Cardiac muscle cell (in vitro differentiated cells and primary cell): ENCODE measurements at regions not wholly inside any gene's neighbourhood (a gene's known extent, or its start where the extent isn't known, plus 50 kb on each side); places are given as distances from the start of the nearest gene placed in this dataset.

Experiments used
- DNase-seq, 2 donors: peaks; one replicate each; pipeline versions ENCODE4 v3.0.0 to v3.0.0-alpha.2; 2010 to 2017; ENCODE audit warnings: low read depth in 1 of 2, low spot score in 1 of 2
- H3K27ac ChIP-seq: fragments of 200-600 bp; sonication (generic); 2 replicates; pipeline ENCODE4 v1.5.1; 2016
- H3K27me3 ChIP-seq: fragments of 200-600 bp; sonication (generic); 2 replicates; pipeline ENCODE4 v1.6.0; 2016; ENCODE audit warnings: control low read depth
- H3K36me3 ChIP-seq: fragments of 200-600 bp; sonication (generic); 2 replicates; pipeline ENCODE4 v1.5.1; 2016; ENCODE audit warnings: control low read depth
- H3K4me1 ChIP-seq: fragments of 200-600 bp; sonication (generic); 2 replicates; pipeline ENCODE4 v1.8.1; 2017; ENCODE audit warnings: low read depth, mild to moderate bottlenecking, mixed run types
- H3K4me3 ChIP-seq: fragments of 200-600 bp; sonication (generic); 2 replicates; pipeline ENCODE4 v1.5.1; 2016; ENCODE audit warnings: mild to moderate bottlenecking
- H3K9me3 ChIP-seq: fragments of 200-600 bp; sonication (generic); 2 replicates; pipeline ENCODE4 v1.5.1; 2017; ENCODE audit warnings: low read depth, mild to moderate bottlenecking, control low read depth
- CTCF ChIP-seq: IDR thresholded peaks from 2 replicates; pipeline ENCODE4 v1.5.1; 2012; ENCODE audit warnings: low read depth, mild to moderate bottlenecking, low read length

GRCh38 chr7:84633-85020 lies 107.7 kb upstream of the FAM20C start:
- no peak for DNase-seq
- H3K4me3 ChIP-seq, result no peak overlapping the region
- H3K36me3 ChIP-seq, result no peaks in the 10 kb centered on the region
- H3K4me1 ChIP-seq, result no peaks in the 10 kb centered on the region
- H3K27me3 ChIP-seq, result no peaks in the 10 kb centered on the region
- no peak overlapping the region for H3K27ac ChIP-seq
- no peak for TF ChIP-seq CTCF
- no peaks in the 10 kb centered on the region for H3K9me3 ChIP-seq

DNA sequence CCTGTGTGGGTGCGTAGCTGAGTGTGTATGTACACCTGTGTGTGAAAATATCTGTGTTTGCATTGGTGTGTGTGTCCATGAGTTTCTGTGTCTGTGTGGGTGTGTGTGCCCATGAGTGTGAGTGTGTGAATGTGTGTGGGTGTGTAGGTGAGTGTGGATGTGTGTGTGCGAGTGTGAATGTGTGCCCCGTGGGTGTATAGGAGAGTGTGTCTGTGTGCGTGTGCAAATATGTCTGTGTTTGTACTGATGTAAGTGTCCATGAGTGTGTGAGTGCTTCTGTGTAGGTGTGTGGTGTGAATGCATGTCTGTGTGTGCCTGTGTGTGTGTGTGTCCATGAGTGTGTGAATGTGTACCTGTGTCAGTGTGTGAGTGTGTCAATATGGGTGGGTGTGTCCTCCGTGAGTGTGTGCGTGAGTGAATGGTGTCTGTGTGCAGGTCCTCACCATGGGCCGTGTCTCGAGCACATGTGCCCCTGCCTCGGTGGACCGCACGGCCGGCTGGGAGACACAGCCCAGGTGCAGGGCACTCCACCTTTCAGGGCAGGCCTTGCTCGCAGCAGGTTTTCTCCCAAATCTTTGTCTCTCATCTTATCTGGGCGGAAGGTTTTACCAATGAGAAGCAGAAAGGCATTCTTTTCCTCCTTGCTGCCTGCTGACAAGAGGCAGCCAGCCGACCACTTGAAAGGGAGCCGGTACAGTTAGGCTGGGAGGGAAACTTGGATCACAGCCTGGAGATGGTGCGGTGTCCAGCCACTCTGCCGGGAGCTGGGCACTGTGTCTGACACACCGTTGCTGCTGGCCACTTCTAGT lies 107.1 kb upstream of the FAM20C start:
- H3K4me1 ChIP-seq, result no peaks in the 10 kb centered on the region
- H3K27ac ChIP-seq, result no peak overlapping the region
- DNase-seq, result peak; percentile 69 to 70
- H3K4me3 ChIP-seq, result no peak overlapping the region
- no peak for TF ChIP-seq CTCF
- no peaks in the 10 kb centered on the region for H3K9me3 ChIP-seq
- H3K36me3 ChIP-seq, result no peaks in the 10 kb centered on the region
- no peaks in the 10 kb centered on the region for H3K27me3 ChIP-seq

- no peak for TF ChIP-seq CTCF
- no peak overlapping the region for H3K4me3 ChIP-seq
- DNase-seq, result no peak
- no peaks in the 10 kb centered on the region for H3K9me3 ChIP-seq
- no peaks in the 10 kb centered on the region for H3K4me1 ChIP-seq
- no peaks in the 10 kb centered on the region for H3K36me3 ChIP-seq
- no peaks in the 10 kb centered on the region for H3K27me3 ChIP-seq
- no peak overlapping the region for H3K27ac ChIP-seq
Measured at GRCh38 chr7:85883-86515, 106.4 kb upstream of the FAM20C start.

- Histone ChIP-seq H3K4me1 (no peaks in the 10 kb centered on the region), H3K36me3 (no peaks in the 10 kb centered on the region), H3K27ac (no peak overlapping the region), H3K27me3 (no peaks in the 10 kb centered on the region), H3K4me3 (no peak overlapping the region), H3K9me3 (no peaks in the 10 kb centered on the region)
- DNase-seq, result no peak
- TF ChIP-seq CTCF, result no peak
Measured at GRCh38 chr7:86629-87028, 105.7 kb upstream of the FAM20C start.

DNA sequence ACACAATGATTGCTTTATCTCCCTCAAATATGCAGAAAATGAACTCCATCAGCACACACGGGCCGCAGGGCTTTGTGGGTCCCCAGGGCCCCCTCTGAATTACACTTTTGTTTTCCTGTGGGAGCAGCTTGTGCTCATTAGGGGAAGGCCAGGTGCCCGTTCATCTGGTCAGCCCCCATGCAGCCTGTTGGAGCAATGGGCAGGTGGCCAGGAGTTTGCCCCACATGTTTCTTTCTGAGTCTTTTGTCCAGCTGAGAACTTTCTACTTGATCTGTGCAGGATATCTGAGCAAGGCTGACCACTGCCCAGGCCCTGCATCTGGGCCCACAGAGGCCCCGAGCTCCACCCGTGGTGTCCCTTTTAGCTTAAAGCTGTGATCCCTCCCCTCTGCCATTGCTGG lies 105.3 kb upstream of the FAM20C start:
- TF ChIP-seq CTCF, result no peak
- DNase-seq, result peak in 1 of 2 donors; percentile 52

More for the DNA sequence above, 105.3 kb upstream of the FAM20C start:
- H3K4me1 ChIP-seq, result no peaks in the 10 kb centered on the region
- H3K9me3 ChIP-seq, result no peaks in the 10 kb centered on the region
- no peaks in the 10 kb centered on the region for H3K36me3 ChIP-seq
- no peak overlapping the region for H3K27ac ChIP-seq
- H3K4me3 ChIP-seq, result no peak overlapping the region
- H3K27me3 ChIP-seq, result no peaks in the 10 kb centered on the region
